Upper lobe of left lung (tissue), 6 donors: ENCODE measurements at regions not wholly inside any gene's neighbourhood (a gene's known extent, or its start where the extent isn't known, plus 50 kb on each side); places are given as distances from the start of the nearest gene placed in this dataset.
"Not testable (repeated sequence)": the region's sequence is repeated elsewhere in the genome, so short reads cannot be mapped to it uniquely, and the experiment has no call there.

ENCODE experiments used
- ATAC-seq, 2 donors: fragments of 200-7000 bp; cut with Tn5 transposase; one replicate each; pipeline ENCODE4 v1.9.1; 2022; ENCODE audit warnings: mild to moderate bottlenecking in 2 of 2, moderate library complexity in 2 of 2; ENCODE audit not compliant: low FRiP score in 2 of 2
- DNase-seq, 2 donors: peaks; one replicate each; pipeline ENCODE4 v3.0.0-alpha.2; 2019 to 2020
- H3K27ac ChIP-seq, 4 donors: fragments of 200-600 bp; sonication (generic); one replicate each; pipeline ENCODE4 v1.5.1; 2016 to 2019
- H3K27me3 ChIP-seq, 4 donors: fragments of 200-600 bp; sonication (generic); one replicate each; pipeline ENCODE4 v1.5.1; 2017 to 2019
- H3K36me3 ChIP-seq, 4 donors: fragments of 200-600 bp; sonication (generic); one replicate each; pipeline ENCODE4 v1.5.1; 2016 to 2019
- H3K4me1 ChIP-seq, 4 donors: fragments of 200-600 bp; sonication (generic); one replicate each; pipeline ENCODE4 v1.5.1; 2018 to 2019
- H3K4me3 ChIP-seq, 4 donors: fragments of 200-600 bp; sonication (generic); one replicate each; pipeline ENCODE4 v1.5.1; 2017 to 2019; ENCODE audit warnings: mild to moderate bottlenecking in 2 of 4, moderate library complexity in 1 of 4
- H3K9me3 ChIP-seq, 4 donors: fragments of 200-600 bp; sonication (generic); one replicate each; pipeline ENCODE4 v1.5.1; 2018 to 2019
- EP300 ChIP-seq, 4 donors: sonication (generic); formaldehyde crosslinking; IDR thresholded peaks; one replicate each; pipeline ENCODE4 v1.5.1; 2017; ENCODE audit warnings: antibody characterized with exemption in 4 of 4, control low read depth in 2 of 4
- POLR2A ChIP-seq, 4 donors: fragments of 450-650 bp; IDR thresholded peaks; one replicate each; pipeline ENCODE4 v1.5.1; 2016 to 2017; ENCODE audit warnings: antibody characterized with exemption in 4 of 4, mild to moderate bottlenecking in 2 of 4
- POLR2AphosphoS5 ChIP-seq, 2 donors: sonication (generic); formaldehyde crosslinking; IDR thresholded peaks; one replicate each; pipeline ENCODE4 v1.5.1; 2017; ENCODE audit warnings: antibody characterized with exemption in 2 of 2
- WGBS, 2 donors: methylation state at CpG; one replicate each; pipeline ENCODE4 v1.1.5; 2017 to 2018; 5-methylcytosine and 5-hydroxymethylcytosine counted together
- TF ChIP-seq, protein P1 (sequence below), 6 experiments: fragments of 450-650 bp in 4 of 6; fragments of 200-600 bp in 2 of 6; sonication (generic) in 2 of 6; IDR thresholded peaks; one replicate each; pipeline ENCODE4 v1.5.1; 2016 to 2019; ENCODE audit warnings: antibody characterized with exemption in 6 of 6
- donor health status: DM: no; HTN: no; CAD: no; lungs with moderate emphysema.
- donor health status: DM: no; HTN: yes; CAD: no; lungs with severe emphysema.

DNA sequence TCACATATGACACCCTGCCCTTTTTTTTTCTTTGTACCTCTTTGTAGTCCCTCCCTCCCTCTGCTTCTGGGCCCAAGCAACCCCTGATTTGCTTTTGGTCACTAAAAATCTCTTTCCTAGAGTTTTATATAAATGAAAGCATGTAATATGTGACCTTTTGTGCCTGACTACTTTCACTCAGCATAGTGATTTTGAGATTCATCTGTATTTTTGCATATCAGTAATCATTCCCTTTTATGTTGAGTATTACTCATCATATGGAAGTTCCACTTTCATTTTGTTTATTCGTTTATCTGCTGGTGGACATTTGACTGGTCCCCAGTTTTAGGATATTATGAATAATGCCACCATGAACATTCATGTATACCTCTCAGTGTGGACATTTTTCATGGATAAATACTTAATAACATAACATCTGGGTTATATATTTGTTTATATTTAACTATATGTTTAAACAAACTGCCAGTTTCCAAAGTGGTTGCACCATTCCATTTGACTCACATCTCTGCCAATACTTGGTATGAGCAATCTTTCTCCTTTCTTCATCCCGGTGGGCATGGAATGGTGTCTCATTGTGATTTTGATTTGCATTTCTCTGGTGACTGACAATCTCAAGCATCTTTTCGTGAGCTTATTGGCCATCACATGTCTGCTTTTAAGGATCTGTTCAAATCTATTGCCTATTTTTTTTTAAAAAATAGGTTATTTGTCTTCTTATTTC is 115.7 kb upstream of the S1PR3 start:
- Histone ChIP-seq H3K4me3 (no peak overlapping the region), H3K36me3 (no peaks in the 10 kb centered on the region), H3K9me3 (no peaks in the 10 kb centered on the region), H3K27ac (no peak overlapping the region), H3K27me3 (no peaks in the 10 kb centered on the region), H3K4me1 (no peaks in the 10 kb centered on the region)
- WGBS, 2 donors, result 82 to 87% methylated on average over 3 of the region's 3 CpGs
- TF ChIP-seq POLR2A (IDR thresholded peaks at IDR 0.05), result no peak
- no peak for TF ChIP-seq EP300 (IDR thresholded peaks at IDR 0.05)
- no peak for TF ChIP-seq POLR2AphosphoS5 (IDR thresholded peaks at IDR 0.05)
- TF ChIP-seq, protein P1, sequence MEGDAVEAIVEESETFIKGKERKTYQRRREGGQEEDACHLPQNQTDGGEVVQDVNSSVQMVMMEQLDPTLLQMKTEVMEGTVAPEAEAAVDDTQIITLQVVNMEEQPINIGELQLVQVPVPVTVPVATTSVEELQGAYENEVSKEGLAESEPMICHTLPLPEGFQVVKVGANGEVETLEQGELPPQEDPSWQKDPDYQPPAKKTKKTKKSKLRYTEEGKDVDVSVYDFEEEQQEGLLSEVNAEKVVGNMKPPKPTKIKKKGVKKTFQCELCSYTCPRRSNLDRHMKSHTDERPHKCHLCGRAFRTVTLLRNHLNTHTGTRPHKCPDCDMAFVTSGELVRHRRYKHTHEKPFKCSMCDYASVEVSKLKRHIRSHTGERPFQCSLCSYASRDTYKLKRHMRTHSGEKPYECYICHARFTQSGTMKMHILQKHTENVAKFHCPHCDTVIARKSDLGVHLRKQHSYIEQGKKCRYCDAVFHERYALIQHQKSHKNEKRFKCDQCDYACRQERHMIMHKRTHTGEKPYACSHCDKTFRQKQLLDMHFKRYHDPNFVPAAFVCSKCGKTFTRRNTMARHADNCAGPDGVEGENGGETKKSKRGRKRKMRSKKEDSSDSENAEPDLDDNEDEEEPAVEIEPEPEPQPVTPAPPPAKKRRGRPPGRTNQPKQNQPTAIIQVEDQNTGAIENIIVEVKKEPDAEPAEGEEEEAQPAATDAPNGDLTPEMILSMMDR (IDR thresholded peaks at IDR 0.05), result no peak
- DNase-seq (no peak), ATAC-seq (no peak)

GRCh38 chr9:88880199-88880598 is 111.1 kb upstream of the S1PR3 start:
- ATAC-seq (no peak), DNase-seq (peak in 1 of 2 donors; percentile 16)
- Histone ChIP-seq H3K4me3 (no peak overlapping the region), H3K27me3 (no peaks in the 10 kb centered on the region), H3K9me3 (no peaks in the 10 kb centered on the region), H3K4me1 (no peaks in the 10 kb centered on the region), H3K36me3 (no peaks in the 10 kb centered on the region), H3K27ac (no peak overlapping the region)
- TF ChIP-seq POLR2AphosphoS5 (IDR thresholded peaks at IDR 0.05), result no peak
- no peak for TF ChIP-seq EP300 (IDR thresholded peaks at IDR 0.05)
- TF ChIP-seq, protein P1 (IDR thresholded peaks at IDR 0.05), result no peak
- TF ChIP-seq POLR2A (IDR thresholded peaks at IDR 0.05), result no peak
- 60 to 84% methylated on average over 3 to 8 of the region's 8 CpGs for WGBS, 2 donors

GRCh38 chr9:88884291-88884690 is 107.0 kb upstream of the S1PR3 start:
- 58 to 82% methylated on average over 1 of the region's 1 CpG for WGBS, 2 donors

GRCh38 chr9:88886762-88887161 is 104.5 kb upstream of the S1PR3 start:
- not testable (repeated sequence) for DNase-seq, H3K36me3 ChIP-seq, H3K27ac ChIP-seq, H3K27me3 ChIP-seq, ATAC-seq, H3K4me1 ChIP-seq, H3K4me3 ChIP-seq, H3K9me3 ChIP-seq
- 0% methylated on average over 1 of the region's 2 CpGs for WGBS, 2 donors

More at GRCh38 chr9:88884291-88884690, 107.0 kb upstream of the S1PR3 start:
- not testable (repeated sequence) for ATAC-seq, H3K4me1 ChIP-seq, H3K36me3 ChIP-seq, H3K4me3 ChIP-seq, DNase-seq, H3K27me3 ChIP-seq, H3K27ac ChIP-seq, H3K9me3 ChIP-seq

GRCh38 chr9:88889386-88889785 is 101.9 kb upstream of the S1PR3 start:
- H3K27me3 ChIP-seq, result no peaks in the 10 kb centered on the region
- whole genome bisulfite sequencing, 2 donors, result 59 to 76% methylated on average over 4 of the region's 4 CpGs
- TF ChIP-seq POLR2AphosphoS5 (IDR thresholded peaks at IDR 0.05), result no peak
- no peak for TF ChIP-seq POLR2A (IDR thresholded peaks at IDR 0.05)
- TF ChIP-seq, protein P1 (IDR thresholded peaks at IDR 0.05), result no peak
- no peak for TF ChIP-seq EP300 (IDR thresholded peaks at IDR 0.05)
- H3K27ac ChIP-seq, result no peak overlapping the region
- H3K36me3 ChIP-seq, result no peaks in the 10 kb centered on the region
- ATAC-seq (no peak), DNase-seq (peak in 1 of 2 donors; percentile 41)
- H3K4me1 ChIP-seq, result no peaks in the 10 kb centered on the region
- no peaks in the 10 kb centered on the region for H3K9me3 ChIP-seq
- no peak overlapping the region for H3K4me3 ChIP-seq

- no peak for DNase-seq
- H3K36me3 ChIP-seq, result no peaks in the 10 kb centered on the region
- H3K9me3 ChIP-seq, result no peaks in the 10 kb centered on the region
- no peaks in the 10 kb centered on the region for H3K27me3 ChIP-seq
- TF ChIP-seq POLR2A (IDR thresholded peaks at IDR 0.05) (no peak), POLR2AphosphoS5 (IDR thresholded peaks at IDR 0.05) (no peak), EP300 (IDR thresholded peaks at IDR 0.05) (no peak)
- TF ChIP-seq, protein P1 (IDR thresholded peaks at IDR 0.05), result no peak
- ATAC-seq, result no peak
- no peak overlapping the region for H3K4me3 ChIP-seq
- 84 to 96% methylated on average over 4 of the region's 4 CpGs for WGBS, 2 donors
- no peaks in the 10 kb centered on the region for H3K4me1 ChIP-seq
- H3K27ac ChIP-seq, result no peak overlapping the region
These were observed 100.7 kb upstream of the S1PR3 start for GRCh38 chr9:88890546-88890945.
